Activated CD4-positive, alpha-beta memory T cell treated with anti-CD3 and anti-CD28 coated beads for 36 hours (primary cell): ENCODE measurements at regions not wholly inside any gene's neighbourhood (a gene's known extent, or its start where the extent isn't known, plus 50 kb on each side); places are given as distances from the start of the nearest gene placed in this dataset.

Source experiments
- CTCF ChIA-PET: fragments of 350-600 bp; sonication (Branson Sonifier 250); formaldehyde crosslinking; loops from one replicate; lab custom pipeline; 2021; ENCODE audit warnings: antibody characterized with exemption, inconsistent platforms; lab: Charles Lee
- POLR2A ChIA-PET: fragments of 350-600 bp; sonication (Branson Sonifier 250); formaldehyde crosslinking; loops from one replicate; lab custom pipeline; 2021; ENCODE audit warnings: antibody characterized with exemption; lab: Charles Lee
- DNase-seq: peaks from one replicate; pipeline ENCODE4 v3.0.0-alpha.2; 2020
- H3K27ac Mint-ChIP-seq: one replicate; pipeline ENCODE4 v1.8.0; 2021; ENCODE audit warnings: mixed read lengths
- H3K27me3 Mint-ChIP-seq: one replicate; pipeline ENCODE4 v1.8.0; 2021; ENCODE audit warnings: mixed read lengths
- H3K36me3 Mint-ChIP-seq: one replicate; pipeline ENCODE4 v1.8.0; 2021; ENCODE audit warnings: mixed read lengths
- H3K4me1 Mint-ChIP-seq: one replicate; pipeline ENCODE4 v1.8.0; 2021; ENCODE audit warnings: low read depth, mixed read lengths
- H3K4me3 Mint-ChIP-seq: one replicate; pipeline ENCODE4 v1.8.0; 2021; ENCODE audit warnings: mild to moderate bottlenecking, mixed read lengths
- H3K9me3 Mint-ChIP-seq: one replicate; pipeline ENCODE4 v1.8.0; 2021; ENCODE audit warnings: mixed read lengths
- intact Hi-C: fragments of 100-400 bp; cut with micrococcal nuclease; formaldehyde crosslinking; loops from one replicate; pipeline ENCODE4 v1.15.1; 2023

DNA sequence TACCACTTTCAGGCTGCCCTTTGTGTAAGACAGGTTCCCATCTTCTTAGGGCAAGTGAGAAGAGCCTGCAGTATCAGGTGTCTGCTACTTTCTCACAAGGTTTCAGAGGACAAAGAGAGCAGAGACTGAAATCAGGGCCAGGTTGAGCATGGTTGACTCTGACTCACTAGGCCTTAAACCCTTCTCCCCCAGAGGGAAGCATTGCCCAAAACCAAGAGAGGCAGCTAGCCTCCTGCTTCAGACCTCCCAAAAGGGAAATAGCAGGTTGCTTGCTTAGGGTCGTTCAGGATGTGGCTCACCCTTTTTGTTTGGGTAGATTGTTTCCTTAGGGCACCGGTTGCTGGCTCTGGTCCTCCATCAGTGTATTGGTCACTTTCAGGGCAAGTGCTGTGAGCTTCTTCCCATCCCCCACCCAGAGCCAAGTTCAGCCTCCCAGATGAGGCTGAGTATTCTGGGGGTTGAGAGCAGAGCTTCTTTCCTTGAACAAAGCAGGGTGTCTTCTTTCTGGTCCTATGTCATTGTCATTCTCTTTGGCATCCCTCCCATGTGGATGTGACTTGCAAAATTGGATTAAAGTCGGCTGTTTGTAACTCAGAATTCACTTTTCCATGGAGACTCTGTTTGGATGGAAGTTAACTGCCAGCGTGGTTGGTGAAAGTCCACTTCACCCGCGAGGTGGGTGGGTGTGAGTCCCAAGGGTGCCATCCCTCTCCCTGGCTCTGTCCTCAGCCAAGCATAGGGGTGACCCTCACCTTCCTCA, 55.5 kb upstream of the GALNT2 start:
- intact Hi-C loops = no loop called here
- Mint-ChIP-seq H3K9me3 (no peaks in the 10 kb centered on the region), H3K4me3 (no peak overlapping the region), H3K27me3 (peaks cover 7% of the 10 kb centered on the region), H3K4me1 (no peaks in the 10 kb centered on the region), H3K27ac (no peak overlapping the region), H3K36me3 (no peaks in the 10 kb centered on the region)
- ChIA-PET CTCF (interaction anchor here (0.6 kb wide), 1 partner anchor 20 kb away, joined by 3 read pairs; no protein-coding TSS in a partner anchor), POLR2A (no interaction called here)
- no peak for DNase-seq

DNA sequence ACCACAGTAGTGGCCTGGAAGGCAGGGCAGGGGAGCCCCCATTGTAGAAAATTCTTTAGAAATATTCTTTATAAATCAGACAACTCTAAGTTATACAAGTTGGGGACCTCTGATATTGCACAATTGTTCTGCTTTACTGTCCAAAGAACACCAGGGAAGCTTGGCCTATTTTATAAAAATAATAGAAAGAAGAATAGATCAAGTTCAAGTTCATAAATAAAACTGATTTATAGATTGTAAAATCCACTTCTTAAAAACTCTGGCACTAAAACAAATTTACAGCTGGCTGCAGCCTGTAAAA, 55.0 kb upstream of the GALNT2 start:
- Mint-ChIP-seq H3K27ac (no peak overlapping the region), H3K27me3 (peaks cover 7% of the 10 kb centered on the region), H3K9me3 (no peaks in the 10 kb centered on the region), H3K4me1 (no peaks in the 10 kb centered on the region), H3K36me3 (no peaks in the 10 kb centered on the region), H3K4me3 (no peak overlapping the region)
- intact Hi-C loops = no loop called here
- ChIA-PET POLR2A (no interaction called here), CTCF (interaction anchor here (0.6 kb wide), 1 partner anchor 21 kb away, joined by 3 read pairs; no protein-coding TSS in a partner anchor)
- no peak for DNase-seq

DNA sequence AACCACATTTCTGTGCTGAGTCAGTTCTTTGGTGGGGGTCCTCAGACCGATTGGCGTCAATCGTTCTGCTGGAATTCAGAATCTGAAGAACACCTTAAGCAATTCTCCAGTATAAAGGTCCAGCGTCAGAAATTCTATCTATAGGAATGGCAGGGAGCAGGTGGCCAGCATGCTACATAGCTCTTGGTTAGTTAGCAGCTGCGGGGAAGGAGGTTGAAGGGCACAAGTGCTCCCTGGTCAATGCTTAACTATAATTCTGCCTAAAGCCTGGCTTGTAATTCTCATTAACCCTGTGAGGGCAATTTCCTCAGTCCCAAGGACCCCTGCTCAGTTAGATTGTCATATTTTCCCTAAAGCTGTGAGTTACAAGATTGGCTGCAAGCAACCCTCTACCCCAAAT, 54.3 kb upstream of the GALNT2 start:
- H3K4me1 Mint-ChIP-seq = no peaks in the 10 kb centered on the region
- no peak overlapping the region for H3K27ac Mint-ChIP-seq
- intact Hi-C loops = no loop called here
- DNase-seq = no peak
- ChIA-PET CTCF (no interaction called here), POLR2A (no interaction called here)
- no peaks in the 10 kb centered on the region for H3K9me3 Mint-ChIP-seq
- peaks cover 8% of the 10 kb centered on the region for H3K27me3 Mint-ChIP-seq
- H3K36me3 Mint-ChIP-seq = no peaks in the 10 kb centered on the region
- H3K4me3 Mint-ChIP-seq = no peak overlapping the region

DNA sequence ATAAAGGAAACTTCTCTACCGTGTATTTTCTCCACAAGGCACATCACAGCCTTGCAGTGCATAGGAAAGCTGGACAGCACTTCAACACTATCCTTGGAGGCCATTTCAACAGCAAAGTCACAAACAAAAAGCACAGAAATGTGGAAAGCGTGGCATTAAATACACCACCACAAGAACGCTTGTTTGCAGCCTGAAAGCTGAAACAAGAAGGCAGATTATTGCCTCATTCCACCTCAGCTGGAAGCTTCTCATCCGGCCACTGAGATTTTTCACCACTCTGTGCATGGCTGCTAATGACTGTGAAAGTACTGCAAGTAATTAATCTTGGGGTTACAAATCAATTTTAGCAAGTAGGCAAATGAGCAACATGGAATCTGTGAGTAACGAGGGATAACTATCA, 50.9 kb upstream of the GALNT2 start:
- CTCF ChIA-PET = no interaction called here
- Mint-ChIP-seq H3K27me3 (peaks cover 11% of the 10 kb centered on the region), H3K9me3 (no peaks in the 10 kb centered on the region), H3K4me1 (no peaks in the 10 kb centered on the region), H3K4me3 (no peak overlapping the region), H3K36me3 (no peaks in the 10 kb centered on the region), H3K27ac (no peak overlapping the region)
- DNase-seq = no peak
- POLR2A ChIA-PET = no interaction called here
- intact Hi-C loops = no loop called here
